SK-N-SH (cell line): ENCODE measurements at regions not wholly inside any gene's neighbourhood (a gene's known extent, or its start where the extent isn't known, plus 50 kb on each side); places are given as distances from the start of the nearest gene placed in this dataset.

Experiments used
- CTCF ChIA-PET: fragments of 300-600, 350-600 bp; formaldehyde crosslinking; extraction: SDS; loops from one replicate; lab custom pipeline; 2021; lab: Yijun Ruan, JAX
- POLR2A ChIA-PET: fragments of 350-600 bp; sonication (Branson Sonifier 250); formaldehyde crosslinking; extraction: SDS; loops from one replicate; lab custom pipeline; 2020; ENCODE audit warnings: antibody characterized with exemption, inconsistent platforms; lab: Yijun Ruan, JAX
- DNase-seq: peaks from one replicate; pipeline ENCODE4 v3.0.0; 2012
- H2AFZ ChIP-seq: fragments of 200-600 bp; sonication (generic); 2 replicates; pipeline ENCODE4 v1.8.1; 2016; ENCODE audit warnings: antibody characterized with exemption, mild to moderate bottlenecking, low read depth
- H3F3A ChIP-seq: fragments of 200-600 bp; sonication (generic); replicated peaks from 2 replicates; pipeline ENCODE3; 2016; ENCODE audit warnings: antibody characterized with exemption, mild to moderate bottlenecking; ENCODE audit not compliant: insufficient read depth
- H3K27ac ChIP-seq, 2 experiments: fragments of 200-500 bp in 1 of 2; fragments of 200-600 bp in 1 of 2; sonication (Bioruptor generic) in 1 of 2; sonication (generic), shearing (Covaris generic) in 1 of 2; 2 replicates each; pipeline versions ENCODE4 v1.5.1 to v1.6.1; 2014 to 2016; ENCODE audit warnings: low read depth in 2 of 2, inconsistent platforms in 1 of 2, low read length in 1 of 2, mild to moderate bottlenecking in 1 of 2, mixed read lengths in 1 of 2
- H3K27me3 ChIP-seq: fragments of 200-600 bp; sonication (generic), shearing (Covaris generic); 2 replicates; pipeline ENCODE4 v1.6.1; 2016; ENCODE audit warnings: mixed run types; ENCODE audit not compliant: insufficient read depth
- H3K36me3 ChIP-seq, 2 experiments: fragments of 200-500 bp in 1 of 2; fragments of 200-600 bp in 1 of 2; sonication (Bioruptor generic) in 1 of 2; sonication (generic) in 1 of 2; replicated peaks in 1 of 2; 2 replicates each; pipeline versions ENCODE3 to v1.5.1; 2014 to 2016; ENCODE audit warnings: low read length in 1 of 2, mild to moderate bottlenecking in 1 of 2; ENCODE audit not compliant: insufficient read depth in 2 of 2, control insufficient read depth in 1 of 2
- H3K4me1 ChIP-seq, 2 experiments: fragments of 200-500 bp in 1 of 2; fragments of 200-600 bp in 1 of 2; sonication (Bioruptor generic) in 1 of 2; sonication (generic), shearing (Covaris generic) in 1 of 2; 2 replicates each; pipeline versions ENCODE4 v1.5.1 to v1.6.1; 2014 to 2016; ENCODE audit warnings: low read depth in 1 of 2, low read length in 1 of 2, mixed run types in 1 of 2; ENCODE audit not compliant: insufficient read depth in 2 of 2, control insufficient read depth in 1 of 2
- H3K4me2 ChIP-seq: fragments of 200-600 bp; sonication (generic), shearing (Covaris generic); 2 replicates; pipeline ENCODE4 v1.6.1; 2017; ENCODE audit warnings: mixed run types
- H3K4me3 ChIP-seq, 2 experiments: fragments of 200-500 bp in 1 of 2; fragments of 200-600 bp in 1 of 2; sonication (Bioruptor generic) in 1 of 2; sonication (generic), shearing (Covaris generic) in 1 of 2; 2 replicates each; pipeline versions ENCODE4 v1.5.1 to v1.8.1; 2014 to 2016; ENCODE audit warnings: low read depth in 2 of 2, inconsistent platforms in 1 of 2, low read length in 1 of 2, mild to moderate bottlenecking in 1 of 2, mixed read lengths in 1 of 2, moderate library complexity in 1 of 2
- H3K79me2 ChIP-seq: fragments of 200-600 bp; sonication (generic); 2 replicates; pipeline ENCODE4 v1.8.1; 2017; ENCODE audit warnings: mild to moderate bottlenecking; ENCODE audit not compliant: insufficient read depth
- H3K9ac ChIP-seq: fragments of 200-600 bp; sonication (generic); 2 replicates; pipeline ENCODE4 v1.6.1; 2017; ENCODE audit warnings: mixed run types
- H3K9me2 ChIP-seq: fragments of 200-600 bp; sonication (generic); 2 replicates; pipeline ENCODE4 v1.6.1; 2017; ENCODE audit warnings: mixed run types
- H3K9me3 ChIP-seq: fragments of 200-600 bp; sonication (generic); 2 replicates; pipeline ENCODE4 v1.6.1; 2017; ENCODE audit warnings: mixed run types, mild to moderate bottlenecking, moderate library complexity
- H4K20me1 ChIP-seq: fragments of 200-600 bp; sonication (generic); 2 replicates; pipeline ENCODE4 v1.6.1; 2017; ENCODE audit warnings: mild to moderate bottlenecking, mixed run types; ENCODE audit not compliant: insufficient read depth
- CHD2 ChIP-seq: fragments of 150-350 bp; IDR thresholded peaks from 2 replicates; pipeline ENCODE4 v1.6.1; 2018; ENCODE audit warnings: low read length; ENCODE audit not compliant: partially characterized antibody
- ELF1 ChIP-seq: IDR thresholded peaks from 2 replicates; pipeline ENCODE4 v1.4.0; 2012
- EZH2phosphoT487 ChIP-seq: fragments of 200-600 bp; sonication (generic); IDR thresholded peaks from 2 replicates; pipeline ENCODE4 v1.6.1; 2017; ENCODE audit warnings: low read depth, mixed run types, mild to moderate bottlenecking, antibody characterized with exemption, moderate library complexity, borderline replicate concordance
- FOSL2 ChIP-seq: IDR thresholded peaks from 2 replicates; pipeline ENCODE4 v1.4.0; 2012; ENCODE audit warnings: low read depth, mild to moderate bottlenecking, moderate library complexity, borderline replicate concordance
- FOXJ3 ChIP-seq: sonication (generic); formaldehyde crosslinking; IDR thresholded peaks from 2 replicates; pipeline ENCODE4 v1.5.1; 2020; ENCODE audit warnings: mild to moderate bottlenecking, missing genetic modification reagents
- FOXM1 ChIP-seq: IDR thresholded peaks from 2 replicates; pipeline ENCODE4 v1.4.0; 2012; ENCODE audit warnings: low read depth, mild to moderate bottlenecking
- GABPA ChIP-seq: IDR thresholded peaks from 2 replicates; pipeline ENCODE4 v1.4.0; 2012; ENCODE audit warnings: low read depth, mild to moderate bottlenecking
- JUND ChIP-seq: IDR thresholded peaks from 2 replicates; pipeline ENCODE4 v1.4.0; 2012
- NRF1 ChIP-seq: IDR thresholded peaks from 2 replicates; pipeline ENCODE4 v1.6.1; 2012; ENCODE audit warnings: low read depth, mild to moderate bottlenecking, low read length
- POLR2AphosphoS5 ChIP-seq: IDR thresholded peaks from 2 replicates; pipeline ENCODE4 v1.6.1; 2012; ENCODE audit warnings: low read depth, low read length
- RAD21 ChIP-seq: IDR thresholded peaks from 2 replicates; pipeline ENCODE4 v1.6.1; 2012; ENCODE audit warnings: mild to moderate bottlenecking, low read length
- RCOR1 ChIP-seq: fragments of 150-350 bp; IDR thresholded peaks from 2 replicates; pipeline ENCODE4 v1.6.1; 2017; ENCODE audit warnings: antibody characterized with exemption, low read length
- RXRA ChIP-seq: IDR thresholded peaks from 2 replicates; pipeline ENCODE4 v1.4.0; 2012; ENCODE audit warnings: low read depth, mild to moderate bottlenecking, borderline replicate concordance
- SIN3A ChIP-seq: IDR thresholded peaks from 2 replicates; pipeline ENCODE4 v1.6.1; 2012; ENCODE audit warnings: low read depth, mild to moderate bottlenecking, low read length, moderate library complexity, borderline replicate concordance
- SMC3 ChIP-seq: IDR thresholded peaks from 2 replicates; pipeline ENCODE4 v1.6.1; 2012; ENCODE audit warnings: low read depth, low read length, improper control_type of control experiment
- TCF12 ChIP-seq: IDR thresholded peaks from 2 replicates; pipeline ENCODE4 v1.4.0; 2012
- YY1 ChIP-seq: IDR thresholded peaks from 2 replicates; pipeline ENCODE4 v1.4.0; 2012; ENCODE audit warnings: low read depth, mild to moderate bottlenecking
- WGBS: methylation state at CpG from one replicate; pipeline ENCODE4 v1.1.6; 2017; ENCODE audit warnings: low lambda C conversion rate; 5-methylcytosine and 5-hydroxymethylcytosine counted together
- TF ChIP-seq, protein P1 (sequence below): fragments of 150-350 bp; IDR thresholded peaks from 2 replicates; pipeline ENCODE4 v1.6.1; 2017; ENCODE audit warnings: antibody characterized with exemption, low read length, low read depth, borderline replicate concordance
- TF ChIP-seq, protein P2 (sequence below): IDR thresholded peaks from 2 replicates; pipeline ENCODE4 v1.4.0; 2012; ENCODE audit warnings: low read depth
- TF ChIP-seq, protein P3 (sequence below): IDR thresholded peaks from 2 replicates; pipeline ENCODE4 v1.4.0; 2012; ENCODE audit warnings: low read depth, borderline replicate concordance
- TF ChIP-seq, protein P4 (sequence below): IDR thresholded peaks from 2 replicates; pipeline ENCODE4 v1.4.0; 2012; ENCODE audit warnings: low read depth, borderline replicate concordance
- TF ChIP-seq, protein P5 (sequence below): IDR thresholded peaks from 2 replicates; pipeline ENCODE4; 2012

GRCh38 chr16:50457423-50457822 lies 88.6 kb upstream of the BRD7 start:
- 29% methylated on average over 4 of the region's 4 CpGs for WGBS
- POLR2A ChIA-PET = no interaction called here
- Histone ChIP-seq H3K27ac (no peak overlapping the region), H3K4me2 (no peak overlapping the region), H4K20me1 (no peaks in the 10 kb centered on the region), H3K27me3 (peaks cover 7% of the 10 kb centered on the region; the same call in 1 of the 2 replicates), H3K9ac (no peak overlapping the region), H3K79me2 (no peaks in the 10 kb centered on the region), H3K4me1 (peaks cover 0 to 15% of the 10 kb centered on the region in 2 experiments; a peak in 1 of 4 replicates), H3K4me3 (no peak overlapping the region), H3K9me2 (no peaks in the 10 kb centered on the region), H3K9me3 (no peaks in the 10 kb centered on the region), H2AFZ (no peak overlapping the region), H3F3A (no peaks in the 10 kb centered on the region), H3K36me3 (no peaks in the 10 kb centered on the region)
- DNase-seq = no peak
- CTCF ChIA-PET = no interaction called here
- TF ChIP-seq FOXM1 (no peak), FOXJ3 (CRISPR knock-in tag) (no peak), RCOR1 (no peak), SMC3 (no peak), FOSL2 (no peak), RAD21 (no peak), NRF1 (no peak), CHD2 (no peak), TCF12 (no peak)
- TF ChIP-seq, protein P1, sequence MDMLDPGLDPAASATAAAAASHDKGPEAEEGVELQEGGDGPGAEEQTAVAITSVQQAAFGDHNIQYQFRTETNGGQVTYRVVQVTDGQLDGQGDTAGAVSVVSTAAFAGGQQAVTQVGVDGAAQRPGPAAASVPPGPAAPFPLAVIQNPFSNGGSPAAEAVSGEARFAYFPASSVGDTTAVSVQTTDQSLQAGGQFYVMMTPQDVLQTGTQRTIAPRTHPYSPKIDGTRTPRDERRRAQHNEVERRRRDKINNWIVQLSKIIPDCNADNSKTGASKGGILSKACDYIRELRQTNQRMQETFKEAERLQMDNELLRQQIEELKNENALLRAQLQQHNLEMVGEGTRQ = no peak
- TF ChIP-seq, protein P2, sequence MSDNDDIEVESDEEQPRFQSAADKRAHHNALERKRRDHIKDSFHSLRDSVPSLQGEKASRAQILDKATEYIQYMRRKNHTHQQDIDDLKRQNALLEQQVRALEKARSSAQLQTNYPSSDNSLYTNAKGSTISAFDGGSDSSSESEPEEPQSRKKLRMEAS = no peak

DNA sequence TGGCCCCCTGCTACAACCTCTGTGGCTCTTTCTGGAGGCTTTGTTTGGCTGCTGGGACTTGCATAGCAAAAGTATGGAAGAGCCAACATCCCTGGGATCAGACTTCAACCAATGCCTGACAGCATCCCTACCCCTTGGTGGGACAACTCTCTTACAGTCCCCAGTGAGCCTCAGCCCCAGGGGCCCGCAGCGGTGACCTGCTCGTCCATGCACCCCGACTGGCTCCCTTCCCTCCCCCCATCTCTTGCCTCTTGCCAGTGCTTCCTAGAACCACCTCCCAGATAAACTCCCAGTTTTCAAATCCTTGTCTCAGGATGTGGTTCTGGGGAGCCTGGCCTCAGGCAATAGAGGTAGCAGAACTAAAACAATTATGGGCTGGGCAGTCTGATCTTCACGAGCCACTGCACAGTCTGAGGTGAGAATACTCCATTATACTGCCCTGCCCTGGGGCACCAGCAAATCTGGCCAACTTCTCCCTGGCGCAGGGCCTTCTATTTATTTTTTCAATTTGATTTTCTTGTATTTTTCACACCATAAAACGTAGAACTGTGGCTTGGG lies 86.6 kb upstream of the BRD7 start:
- Histone ChIP-seq H3K9me2 (no peaks in the 10 kb centered on the region), H3K4me3 (no peak overlapping the region), H3K27ac (no peak overlapping the region), H3K9ac (no peak overlapping the region), H3K9me3 (no peaks in the 10 kb centered on the region), H3K27me3 (no peaks in the 10 kb centered on the region; the same call in 1 of the 2 replicates), H3F3A (no peaks in the 10 kb centered on the region), H2AFZ (no peak overlapping the region), H3K36me3 (no peaks in the 10 kb centered on the region), H3K79me2 (no peaks in the 10 kb centered on the region), H4K20me1 (no peaks in the 10 kb centered on the region), H3K4me2 (no peak overlapping the region), H3K4me1 (peaks cover 0 to 14% of the 10 kb centered on the region in 2 experiments; a peak in 1 of 4 replicates)
- no peak for DNase-seq
- ChIA-PET POLR2A (no interaction called here), CTCF (interaction anchor here (0.7 to 1.8 kb wide), 2 partner anchors 9 to 13 kb away, joined by 4 to 6 read pairs; no protein-coding TSS in a partner anchor)
- WGBS = 10% methylated on average over 7 of the region's 7 CpGs
- TF ChIP-seq, protein P3, sequence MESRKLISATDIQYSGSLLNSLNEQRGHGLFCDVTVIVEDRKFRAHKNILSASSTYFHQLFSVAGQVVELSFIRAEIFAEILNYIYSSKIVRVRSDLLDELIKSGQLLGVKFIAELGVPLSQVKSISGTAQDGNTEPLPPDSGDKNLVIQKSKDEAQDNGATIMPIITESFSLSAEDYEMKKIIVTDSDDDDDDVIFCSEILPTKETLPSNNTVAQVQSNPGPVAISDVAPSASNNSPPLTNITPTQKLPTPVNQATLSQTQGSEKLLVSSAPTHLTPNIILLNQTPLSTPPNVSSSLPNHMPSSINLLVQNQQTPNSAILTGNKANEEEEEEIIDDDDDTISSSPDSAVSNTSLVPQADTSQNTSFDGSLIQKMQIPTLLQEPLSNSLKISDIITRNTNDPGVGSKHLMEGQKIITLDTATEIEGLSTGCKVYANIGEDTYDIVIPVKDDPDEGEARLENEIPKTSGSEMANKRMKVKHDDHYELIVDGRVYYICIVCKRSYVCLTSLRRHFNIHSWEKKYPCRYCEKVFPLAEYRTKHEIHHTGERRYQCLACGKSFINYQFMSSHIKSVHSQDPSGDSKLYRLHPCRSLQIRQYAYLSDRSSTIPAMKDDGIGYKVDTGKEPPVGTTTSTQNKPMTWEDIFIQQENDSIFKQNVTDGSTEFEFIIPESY = no peak
- TF ChIP-seq JUND = no peak
- TF ChIP-seq RXRA = no peak
- TF ChIP-seq, protein P2 = no peak
- no peak for TF ChIP-seq POLR2AphosphoS5
- TF ChIP-seq EZH2phosphoT487 = no peak
- TF ChIP-seq FOSL2 = no peak
- TF ChIP-seq GABPA = no peak
- no peak for TF ChIP-seq CHD2
- TF ChIP-seq, protein P4, sequence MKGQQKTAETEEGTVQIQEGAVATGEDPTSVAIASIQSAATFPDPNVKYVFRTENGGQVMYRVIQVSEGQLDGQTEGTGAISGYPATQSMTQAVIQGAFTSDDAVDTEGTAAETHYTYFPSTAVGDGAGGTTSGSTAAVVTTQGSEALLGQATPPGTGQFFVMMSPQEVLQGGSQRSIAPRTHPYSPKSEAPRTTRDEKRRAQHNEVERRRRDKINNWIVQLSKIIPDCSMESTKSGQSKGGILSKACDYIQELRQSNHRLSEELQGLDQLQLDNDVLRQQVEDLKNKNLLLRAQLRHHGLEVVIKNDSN = no peak
- TF ChIP-seq YY1 = no peak
- TF ChIP-seq, protein P5, sequence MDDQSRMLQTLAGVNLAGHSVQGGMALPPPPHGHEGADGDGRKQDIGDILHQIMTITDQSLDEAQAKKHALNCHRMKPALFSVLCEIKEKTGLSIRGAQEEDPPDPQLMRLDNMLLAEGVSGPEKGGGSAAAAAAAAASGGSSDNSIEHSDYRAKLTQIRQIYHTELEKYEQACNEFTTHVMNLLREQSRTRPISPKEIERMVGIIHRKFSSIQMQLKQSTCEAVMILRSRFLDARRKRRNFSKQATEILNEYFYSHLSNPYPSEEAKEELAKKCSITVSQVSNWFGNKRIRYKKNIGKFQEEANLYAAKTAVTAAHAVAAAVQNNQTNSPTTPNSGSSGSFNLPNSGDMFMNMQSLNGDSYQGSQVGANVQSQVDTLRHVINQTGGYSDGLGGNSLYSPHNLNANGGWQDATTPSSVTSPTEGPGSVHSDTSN = no peak
- no peak for TF ChIP-seq RCOR1
- TF ChIP-seq SMC3 = no peak
- no peak for TF ChIP-seq ELF1
- no peak for TF ChIP-seq SIN3A
